IPS-NIHi7 (cell line): ENCODE measurements at regions not wholly inside any gene's neighbourhood (a gene's known extent, or its start where the extent isn't known, plus 50 kb on each side); places are given as distances from the start of the nearest gene placed in this dataset.

Source experiments
- DNase-seq: peaks from one replicate; pipeline ENCODE4 v3.0.0; 2012; ENCODE audit warnings: mixed read lengths; ENCODE audit errors: extremely low spot score

GRCh38 chr16:49128740-49129139, 152.9 kb downstream of the CBLN1 start:
- DNase-seq = no peak

GRCh38 chr16:49127103-49127502, 154.5 kb downstream of the CBLN1 start:
- peak; percentile 61 for DNase-seq

DNA sequence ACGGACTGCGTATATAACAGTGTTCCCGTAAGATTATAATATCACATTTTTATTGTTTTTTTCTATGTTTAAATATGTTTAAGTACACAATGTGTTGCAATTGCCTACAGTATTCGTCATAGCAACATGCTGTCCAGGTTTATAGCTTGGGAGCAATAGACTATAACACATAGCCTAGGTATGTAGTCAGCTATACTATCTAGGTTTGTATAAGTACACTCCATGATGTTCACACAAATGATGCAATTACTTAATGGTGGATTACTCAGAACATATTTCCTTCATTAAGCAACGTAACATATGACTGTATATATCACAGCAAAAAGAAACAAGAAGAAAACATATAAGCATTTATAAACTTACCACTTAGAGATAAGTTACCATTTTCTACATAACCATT, 160.0 kb downstream of the CBLN1 start:
- DNase-seq = no peak

- peak; percentile 28 for DNase-seq
These were observed 161.0 kb downstream of the CBLN1 start for GRCh38 chr16:49120631-49121030.

DNA sequence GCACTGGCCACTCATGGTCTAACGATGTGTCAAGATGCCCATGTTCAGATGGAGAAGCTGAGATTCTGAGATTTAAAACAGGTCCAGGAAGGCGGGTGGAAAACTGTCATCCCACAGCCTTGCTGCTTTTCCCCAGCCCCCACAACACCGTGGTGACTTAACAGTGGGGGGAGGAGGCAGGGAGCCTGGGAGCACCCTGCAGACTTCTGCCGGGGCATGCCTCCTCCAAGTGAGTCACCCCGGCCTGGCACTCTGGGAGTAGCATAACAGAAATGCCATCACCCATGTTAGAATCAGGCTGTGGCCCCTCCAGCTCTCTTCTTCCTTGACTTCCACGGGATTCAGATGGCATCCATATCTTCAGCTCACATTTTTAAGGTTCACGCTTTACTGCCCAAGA, 164.8 kb downstream of the CBLN1 start:
- no peak for DNase-seq

- DNase-seq = no peak
These were observed 165.7 kb downstream of the CBLN1 start for GRCh38 chr16:49115956-49116355.

- DNase-seq = no peak
These were observed 168.9 kb downstream of the CBLN1 start for GRCh38 chr16:49112754-49113153.

- DNase-seq = no peak
These were observed 170.3 kb downstream of the CBLN1 start for GRCh38 chr16:49111351-49111750.

- no peak for DNase-seq
These were observed 173.0 kb downstream of the CBLN1 start for GRCh38 chr16:49108611-49109010.

DNA sequence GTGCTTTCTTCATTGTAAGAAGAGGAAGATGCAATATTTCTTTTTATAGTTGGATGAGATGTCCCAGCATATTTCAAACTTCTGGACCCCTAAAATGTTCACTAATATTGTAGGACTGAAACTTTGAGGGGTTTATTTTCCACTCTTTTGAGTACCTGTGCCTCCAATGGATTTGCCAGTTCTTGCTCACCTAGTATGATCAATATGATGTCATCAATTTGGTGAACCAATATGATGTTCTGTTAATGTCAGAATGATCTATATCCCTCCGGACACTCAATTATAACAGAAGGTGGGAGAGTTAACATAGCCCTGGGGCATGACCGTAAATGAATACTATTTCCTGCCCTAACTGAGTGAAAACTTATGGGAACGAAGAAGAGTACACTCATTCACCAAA, 178.3 kb downstream of the CBLN1 start:
- DNase-seq = no peak

DNA sequence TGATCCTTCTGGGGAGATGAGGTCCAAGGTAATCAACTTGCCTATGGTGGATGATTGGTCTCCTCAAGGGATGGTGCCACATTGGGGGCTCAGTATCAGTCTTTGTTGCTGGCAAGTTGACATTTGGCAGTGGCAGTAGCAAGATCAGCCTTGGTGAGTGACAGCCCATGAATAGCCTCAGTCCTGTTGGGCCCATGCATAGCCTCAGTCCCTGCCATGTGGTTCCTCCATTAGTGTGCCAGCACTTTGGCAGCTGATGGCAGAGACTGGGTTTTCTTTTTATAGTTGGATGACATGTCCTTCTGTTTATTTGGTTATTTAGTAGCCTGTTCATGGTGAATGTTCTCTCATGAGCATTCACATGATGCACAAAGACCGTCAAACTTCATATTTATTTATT, 179.6 kb downstream of the CBLN1 start:
- no peak for DNase-seq

DNA sequence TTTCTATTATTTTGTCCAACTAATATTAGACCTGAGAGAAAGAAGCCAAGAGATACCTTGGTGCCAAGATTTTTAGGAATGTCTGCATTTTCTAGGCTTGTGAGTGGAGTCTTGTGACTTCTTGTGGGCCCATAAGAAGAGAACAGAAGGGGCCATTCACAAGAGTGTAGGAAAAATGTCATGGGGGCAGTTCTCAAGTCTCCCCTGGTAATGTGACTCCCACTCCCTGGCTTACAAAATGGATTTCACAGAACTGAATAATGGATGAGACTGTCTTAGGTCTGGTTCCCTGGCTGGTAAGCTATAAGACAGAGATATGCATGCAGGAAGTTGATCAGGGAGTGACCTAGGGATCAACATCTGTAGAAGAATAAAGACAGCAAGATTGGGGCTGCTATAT, 181.3 kb downstream of the CBLN1 start:
- no peak for DNase-seq

- DNase-seq = no peak
These were observed 183.7 kb downstream of the CBLN1 start for GRCh38 chr16:49097964-49098363.

- DNase-seq = no peak
These were observed 185.3 kb downstream of the CBLN1 start for GRCh38 chr16:49096176-49096945.

DNA sequence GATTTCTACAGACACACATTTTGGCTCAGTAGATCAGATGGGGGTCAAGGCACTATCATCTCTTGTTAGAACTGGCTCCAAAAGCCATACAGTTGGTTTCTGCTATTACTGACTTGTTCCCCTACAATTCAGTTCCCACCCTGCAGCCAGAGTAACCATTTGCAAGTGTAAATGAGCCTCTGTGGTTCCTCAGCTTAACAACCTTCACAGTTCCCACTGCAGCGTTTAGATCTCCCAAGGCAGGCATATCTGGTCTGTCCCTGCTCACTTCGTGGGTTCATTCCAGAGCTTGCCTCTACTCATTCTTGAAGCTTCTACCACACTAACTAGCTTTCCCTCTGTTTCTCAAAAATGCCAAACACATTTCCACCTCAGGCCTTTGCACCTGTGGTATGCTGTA, 186.1 kb downstream of the CBLN1 start:
- no peak for DNase-seq

GRCh38 chr16:49094471-49094870, 187.2 kb downstream of the CBLN1 start:
- no peak for DNase-seq

DNA sequence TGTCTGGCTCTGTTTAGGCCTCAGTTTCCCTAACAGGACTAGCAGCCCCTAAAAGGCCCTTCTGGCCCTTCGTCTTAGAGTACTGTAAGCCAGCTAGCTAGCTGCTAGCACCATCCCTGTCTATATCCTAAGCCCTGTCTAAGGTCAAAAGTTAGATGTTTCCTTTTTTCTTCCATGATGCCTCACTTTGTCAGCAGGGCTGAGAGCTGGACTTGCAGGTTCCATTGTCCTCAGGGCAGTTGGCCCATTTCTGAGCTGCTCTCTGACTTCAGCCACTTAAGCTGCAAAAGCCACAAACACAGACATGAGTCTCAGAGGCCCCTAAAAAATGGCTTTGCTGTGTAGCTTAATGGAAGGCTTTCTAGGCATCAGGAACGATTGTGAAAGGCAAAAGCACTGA, 187.7 kb downstream of the CBLN1 start:
- DNase-seq = no peak

GRCh38 chr16:49092704-49093103, 188.9 kb downstream of the CBLN1 start:
- no peak for DNase-seq

GRCh38 chr16:49089533-49089932, 192.1 kb downstream of the CBLN1 start:
- no peak for DNase-seq

DNA sequence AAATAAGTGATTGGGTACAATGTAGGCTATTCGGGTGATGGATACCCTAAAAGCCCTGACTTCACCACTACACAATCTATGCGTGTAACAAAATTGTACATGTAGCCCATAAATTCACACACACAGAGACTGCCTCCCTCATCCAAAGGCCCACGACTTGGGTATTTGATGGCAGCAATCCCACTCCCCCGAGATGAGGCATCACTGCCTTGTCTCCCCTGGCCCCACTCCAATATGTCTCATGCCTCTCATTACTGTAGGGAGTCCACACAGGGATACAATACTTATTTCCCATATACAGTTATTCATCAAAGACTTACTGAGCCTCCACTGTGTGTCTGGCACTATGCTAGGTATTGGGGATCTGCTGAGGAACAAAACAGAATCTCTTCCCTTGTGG, 192.6 kb downstream of the CBLN1 start:
- no peak for DNase-seq

- no peak for DNase-seq
These were observed 196.0 kb downstream of the CBLN1 start for GRCh38 chr16:49085686-49086085.

- DNase-seq = no peak
These were observed 196.8 kb downstream of the CBLN1 start for GRCh38 chr16:49084628-49085390.

- DNase-seq = no peak
These were observed 200.1 kb downstream of the CBLN1 start for GRCh38 chr16:49081554-49081953.
